Heart left ventricle (tissue), 13 donors: ENCODE measurements at regions not wholly inside any gene's neighbourhood (a gene's known extent, or its start where the extent isn't known, plus 50 kb on each side); places are given as distances from the start of the nearest gene placed in this dataset.

Experiments
- CTCF ChIP-seq, 12 donors: fragments of 200-600 bp; sonication (generic) in 4 of 12; IDR thresholded peaks; one replicate each; pipeline versions ENCODE4 v1.5.0 to v1.8.0; 2018 to 2022; ENCODE audit warnings: antibody characterized with exemption in 12 of 12, mild to moderate bottlenecking in 5 of 12
- POLR2A ChIP-seq, 2 donors: fragments of 450-650 bp; IDR thresholded peaks; one replicate each; pipeline ENCODE4 v1.6.1; 2017; ENCODE audit warnings: antibody characterized with exemption in 2 of 2, mild to moderate bottlenecking in 2 of 2, moderate library complexity in 2 of 2
- donor health status: ischemic (EF 13 %, LVEDD 7.1; RV severe dilation, severe dysfunction).
- donor health status: DM: no; HTN: yes; CAD: no.
- donor health status: DM: no; HTN: no; CAD: no.
- donor health status: ischemic (EF 25% LVEDD 6.9; RV normal size, moderate dysfunction).
- donor health status: ischemic (EF 25% LVEDD 5.7; RV mildly dilated, moderate dysfunction).
- donor health status: ischemic (EF 35%, LVEDD 5.7; RV mildly dilated, moderate dysfunction).
- donor health status: nonischemic (EF 11% LVEDD 7.7; RV severe dilation, severe dysfunction).
- donor health status: DM: yes; HTN: yes; CAD: no.
- donor health status: PGD.
- donor health status: ischemic (EF 29% LVEDD 5.4; RV normal size, mild dysfunction).
- donor health status: nonischemic (EF 23%, LVEDD 6.1; RV moderate dilation, normal function).

GRCh38 chr9:89754193-89754592 lies 149.4 kb downstream of the GADD45G start:
- TF ChIP-seq CTCF (IDR thresholded peaks at IDR 0.05) = no peak
- TF ChIP-seq POLR2A (IDR thresholded peaks at IDR 0.05) = no peak
